ENCODE measurements at regions not wholly inside any gene's neighbourhood (a gene's known extent, or its start where the extent isn't known, plus 50 kb on each side); places are given as distances from the start of the nearest gene placed in this dataset.

- TF ChIP-seq CTCF (IDR thresholded peaks at IDR 0.05): no peak
- TF ChIP-seq POLR2A (IDR thresholded peaks at IDR 0.05): no peak
Observed at GRCh38 chr3:162468791-162469190, 972.2 kb downstream of the OTOL1 start.

All from body of pancreas (tissue), 4 donors.